HL-60 (cell line): ENCODE measurements at regions not wholly inside any gene's neighbourhood (a gene's known extent, or its start where the extent isn't known, plus 50 kb on each side); places are given as distances from the start of the nearest gene placed in this dataset.

Source experiments
- GABPA ChIP-seq: IDR thresholded peaks from 2 replicates; pipeline ENCODE4 v1.6.1; 2012; ENCODE audit warnings: low read depth
- POLR2AphosphoS5 ChIP-seq: IDR thresholded peaks from 2 replicates; pipeline ENCODE4 v1.6.1; 2012; ENCODE audit warnings: low read depth
- TF ChIP-seq, protein P1 (sequence below): IDR thresholded peaks from one replicate; pipeline ENCODE4 v1.5.1; 2011; ENCODE audit warnings: low read length, control low read depth, inconsistent platforms; ENCODE audit not compliant: insufficient read depth

DNA sequence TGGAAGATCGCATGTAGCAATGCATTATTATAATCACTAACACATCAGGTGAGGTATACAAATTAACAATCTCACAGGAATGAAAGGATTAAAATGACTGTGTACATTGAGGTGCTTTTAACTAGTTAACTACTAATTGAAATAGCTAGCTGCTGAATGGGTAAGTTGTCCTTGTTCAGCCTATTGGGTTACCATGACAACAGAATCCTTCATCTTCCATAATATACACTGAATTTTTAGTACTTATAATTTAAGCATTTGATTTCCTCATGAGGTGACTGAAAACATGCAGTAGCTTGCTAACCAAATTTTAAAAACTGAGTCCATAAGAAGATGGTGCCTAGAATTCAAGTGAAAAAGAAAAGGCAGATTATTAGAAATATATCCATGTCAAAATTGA lies 347.9 kb downstream of the FAT3 start:
- TF ChIP-seq, protein P1, sequence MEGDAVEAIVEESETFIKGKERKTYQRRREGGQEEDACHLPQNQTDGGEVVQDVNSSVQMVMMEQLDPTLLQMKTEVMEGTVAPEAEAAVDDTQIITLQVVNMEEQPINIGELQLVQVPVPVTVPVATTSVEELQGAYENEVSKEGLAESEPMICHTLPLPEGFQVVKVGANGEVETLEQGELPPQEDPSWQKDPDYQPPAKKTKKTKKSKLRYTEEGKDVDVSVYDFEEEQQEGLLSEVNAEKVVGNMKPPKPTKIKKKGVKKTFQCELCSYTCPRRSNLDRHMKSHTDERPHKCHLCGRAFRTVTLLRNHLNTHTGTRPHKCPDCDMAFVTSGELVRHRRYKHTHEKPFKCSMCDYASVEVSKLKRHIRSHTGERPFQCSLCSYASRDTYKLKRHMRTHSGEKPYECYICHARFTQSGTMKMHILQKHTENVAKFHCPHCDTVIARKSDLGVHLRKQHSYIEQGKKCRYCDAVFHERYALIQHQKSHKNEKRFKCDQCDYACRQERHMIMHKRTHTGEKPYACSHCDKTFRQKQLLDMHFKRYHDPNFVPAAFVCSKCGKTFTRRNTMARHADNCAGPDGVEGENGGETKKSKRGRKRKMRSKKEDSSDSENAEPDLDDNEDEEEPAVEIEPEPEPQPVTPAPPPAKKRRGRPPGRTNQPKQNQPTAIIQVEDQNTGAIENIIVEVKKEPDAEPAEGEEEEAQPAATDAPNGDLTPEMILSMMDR = no peak
- TF ChIP-seq POLR2AphosphoS5 (no peak), GABPA (no peak)
